ENCODE measurements at regions not wholly inside any gene's neighbourhood (a gene's known extent, or its start where the extent isn't known, plus 50 kb on each side); places are given as distances from the start of the nearest gene placed in this dataset.

DNA sequence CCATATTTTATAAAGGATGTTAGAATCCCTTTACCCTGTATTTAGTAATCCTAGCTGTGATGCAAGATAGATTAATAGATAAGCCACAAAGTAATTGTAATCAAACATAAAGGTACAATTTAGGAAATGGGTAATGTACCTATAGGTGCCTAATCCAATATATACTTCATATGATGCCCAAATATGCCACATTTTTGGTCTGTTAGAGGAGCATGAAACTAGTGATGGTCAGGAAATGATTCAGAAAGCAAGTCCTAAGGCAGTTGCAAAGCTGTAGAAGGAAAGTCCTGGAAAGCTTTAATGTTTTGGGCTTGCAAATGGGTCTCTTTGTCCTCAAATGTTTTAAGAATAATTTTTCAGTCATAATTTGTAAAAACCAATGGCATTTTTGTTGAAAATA is 76.6 kb upstream of the PTPRK start:
- TF ChIP-seq CTCF (IDR thresholded peaks at IDR 0.05) = no peak
- no peak for TF ChIP-seq POLR2A (IDR thresholded peaks at IDR 0.05)

All from vagina (tissue), 2 donors.